GM18498 (cell line): ENCODE measurements at regions not wholly inside any gene's neighbourhood (a gene's known extent, or its start where the extent isn't known, plus 50 kb on each side); places are given as distances from the start of the nearest gene placed in this dataset.

Experiments
- ATAC-seq: cut with Tn5 transposase; IDR thresholded peaks from one replicate; pipeline ENCODE4 v1.9.1; 2021; ENCODE audit warnings: mild to moderate bottlenecking, moderate library complexity; ENCODE audit not compliant: unreplicated experiment

GRCh38 chr9:27864644-27865438, 291.6 kb upstream of the C9orf72 start:
- no peak for ATAC-seq

GRCh38 chr9:27866741-27867140, 293.5 kb upstream of the C9orf72 start:
- no peak for ATAC-seq

GRCh38 chr9:27870404-27870803, 297.1 kb upstream of the C9orf72 start:
- ATAC-seq, result no peak

- no peak for ATAC-seq
Observed at GRCh38 chr9:27880156-27880555, 306.9 kb upstream of the C9orf72 start.

- ATAC-seq, result no peak
Observed at GRCh38 chr9:27880635-27881034, 307.4 kb upstream of the C9orf72 start.

GRCh38 chr9:27888661-27889295, 315.5 kb upstream of the C9orf72 start:
- peak; percentile 98 for ATAC-seq

GRCh38 chr9:27924502-27924901, 351.2 kb upstream of the C9orf72 start:
- no peak for ATAC-seq

GRCh38 chr9:27925815-27926214, 352.5 kb upstream of the C9orf72 start:
- ATAC-seq, result no peak

- no peak for ATAC-seq
Observed at GRCh38 chr9:27929841-27930240, 356.6 kb upstream of the C9orf72 start.

GRCh38 chr9:27933210-27934025, 360.1 kb upstream of the C9orf72 start:
- ATAC-seq, result no peak

GRCh38 chr9:27934471-27934870, 361.2 kb upstream of the C9orf72 start:
- no peak for ATAC-seq

GRCh38 chr9:27939186-27939585, 365.9 kb upstream of the C9orf72 start:
- ATAC-seq, result no peak

GRCh38 chr9:27940535-27940934, 367.3 kb upstream of the C9orf72 start:
- no peak for ATAC-seq

- ATAC-seq, result no peak
Observed at GRCh38 chr9:27943501-27943900, 370.2 kb upstream of the C9orf72 start.

- no peak for ATAC-seq
Observed at GRCh38 chr9:27945386-27945785, 372.1 kb upstream of the C9orf72 start.

- no peak for ATAC-seq
Observed at GRCh38 chr9:27950382-27950781, 377.1 kb upstream of the C9orf72 start.

- ATAC-seq, result no peak
Observed at GRCh38 chr9:27954858-27955257, 381.6 kb upstream of the C9orf72 start.

- no peak for ATAC-seq
Observed at GRCh38 chr9:27963836-27964235, 390.6 kb upstream of the C9orf72 start.

GRCh38 chr9:27967210-27967609, 393.9 kb upstream of the C9orf72 start:
- ATAC-seq, result no peak

- no peak for ATAC-seq
Observed at GRCh38 chr9:27977931-27978330, 404.6 kb upstream of the C9orf72 start.

- ATAC-seq, result no peak
Observed at GRCh38 chr9:27985714-27986113, 412.4 kb upstream of the C9orf72 start.

GRCh38 chr9:27990524-27990923, 417.2 kb upstream of the C9orf72 start:
- ATAC-seq, result peak; percentile 86
